ENCODE measurements at regions not wholly inside any gene's neighbourhood (a gene's known extent, or its start where the extent isn't known, plus 50 kb on each side); places are given as distances from the start of the nearest gene placed in this dataset.

DNA sequence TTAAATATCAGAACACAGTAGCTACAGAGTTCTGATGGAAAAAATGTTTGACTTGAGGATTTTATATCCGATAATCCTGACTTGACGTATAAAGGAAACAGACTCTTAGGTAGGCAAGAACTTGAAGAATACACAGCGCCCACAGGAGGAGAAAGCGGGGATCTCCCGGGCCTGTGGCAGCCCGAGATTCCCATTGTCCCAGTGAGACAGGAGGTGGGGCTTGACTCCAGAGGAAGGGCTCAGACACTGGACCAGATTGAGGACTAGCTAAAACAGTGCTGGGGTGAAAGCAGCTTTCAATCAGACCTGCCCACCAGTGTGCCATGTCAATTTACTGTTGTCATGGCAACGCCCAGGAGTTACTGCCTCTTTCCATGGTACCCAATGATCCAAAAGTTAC, 51.1 kb upstream of the C14orf180 start:
- TF ChIP-seq, protein P1, sequence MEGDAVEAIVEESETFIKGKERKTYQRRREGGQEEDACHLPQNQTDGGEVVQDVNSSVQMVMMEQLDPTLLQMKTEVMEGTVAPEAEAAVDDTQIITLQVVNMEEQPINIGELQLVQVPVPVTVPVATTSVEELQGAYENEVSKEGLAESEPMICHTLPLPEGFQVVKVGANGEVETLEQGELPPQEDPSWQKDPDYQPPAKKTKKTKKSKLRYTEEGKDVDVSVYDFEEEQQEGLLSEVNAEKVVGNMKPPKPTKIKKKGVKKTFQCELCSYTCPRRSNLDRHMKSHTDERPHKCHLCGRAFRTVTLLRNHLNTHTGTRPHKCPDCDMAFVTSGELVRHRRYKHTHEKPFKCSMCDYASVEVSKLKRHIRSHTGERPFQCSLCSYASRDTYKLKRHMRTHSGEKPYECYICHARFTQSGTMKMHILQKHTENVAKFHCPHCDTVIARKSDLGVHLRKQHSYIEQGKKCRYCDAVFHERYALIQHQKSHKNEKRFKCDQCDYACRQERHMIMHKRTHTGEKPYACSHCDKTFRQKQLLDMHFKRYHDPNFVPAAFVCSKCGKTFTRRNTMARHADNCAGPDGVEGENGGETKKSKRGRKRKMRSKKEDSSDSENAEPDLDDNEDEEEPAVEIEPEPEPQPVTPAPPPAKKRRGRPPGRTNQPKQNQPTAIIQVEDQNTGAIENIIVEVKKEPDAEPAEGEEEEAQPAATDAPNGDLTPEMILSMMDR (IDR thresholded peaks at IDR 0.05): no peak
- no peak for TF ChIP-seq POLR2A (IDR thresholded peaks at IDR 0.05)

All from adrenal gland (tissue), 5 donors.